SJSA1 (cell line): ENCODE measurements at regions not wholly inside any gene's neighbourhood (a gene's known extent, or its start where the extent isn't known, plus 50 kb on each side); places are given as distances from the start of the nearest gene placed in this dataset.

Experiments
- DNase-seq, 2 experiments: peaks; one replicate each; pipeline ENCODE4 v3.0.0-alpha.2; 2015 to 2020; ENCODE audit warnings: low spot score in 2 of 2, low read depth in 1 of 2
- H3K27ac ChIP-seq: fragments of 250-450 bp; sonication (Bioruptor Pico); 2 replicates; pipeline ENCODE4 v1.5.1; 2020; ENCODE audit warnings: mild to moderate bottlenecking, moderate library complexity
- H3K27me3 ChIP-seq: fragments of 250-450 bp; sonication (Bioruptor Pico); replicated peaks from 2 replicates; pipeline ENCODE4 v1.5.1; 2020; ENCODE audit warnings: mild to moderate bottlenecking, moderate library complexity
- H3K36me3 ChIP-seq: fragments of 250-450 bp; sonication (Bioruptor Pico); 2 replicates; pipeline ENCODE4 v1.5.1; 2020; ENCODE audit warnings: mild to moderate bottlenecking
- H3K4me1 ChIP-seq: fragments of 250-450 bp; sonication (Bioruptor Pico); replicated peaks from 2 replicates; pipeline ENCODE4 v1.6.1; 2021; ENCODE audit warnings: mild to moderate bottlenecking
- H3K4me3 ChIP-seq: fragments of 250-450 bp; sonication (Bioruptor Pico); 2 replicates; pipeline ENCODE4 v1.5.1; 2020; ENCODE audit warnings: mild to moderate bottlenecking
- H3K9me3 ChIP-seq: fragments of 250-450 bp; sonication (Bioruptor Pico); replicated peaks from 2 replicates; pipeline ENCODE4 v1.5.1; 2020; ENCODE audit warnings: mild to moderate bottlenecking

- Histone ChIP-seq H3K9me3 (no peaks in the 10 kb centered on the region), H3K4me1 (no peaks in the 10 kb centered on the region), H3K4me3 (no peak overlapping the region), H3K36me3 (no peaks in the 10 kb centered on the region), H3K27ac (no peak overlapping the region), H3K27me3 (no peaks in the 10 kb centered on the region)
- DNase-seq, result no peak
Observed at GRCh38 chr7:86002858-86003257, 640.9 kb upstream of the GRM3 start.

GRCh38 chr7:85997515-85997914 lies 646.2 kb upstream of the GRM3 start:
- no peaks in the 10 kb centered on the region for H3K4me1 ChIP-seq
- H3K36me3 ChIP-seq, result no peaks in the 10 kb centered on the region
- H3K27ac ChIP-seq, result no peak overlapping the region
- no peak for DNase-seq
- no peaks in the 10 kb centered on the region for H3K27me3 ChIP-seq
- no peak overlapping the region for H3K4me3 ChIP-seq
- H3K9me3 ChIP-seq, result no peaks in the 10 kb centered on the region

- no peak overlapping the region for H3K4me3 ChIP-seq
- no peaks in the 10 kb centered on the region for H3K27me3 ChIP-seq
- H3K9me3 ChIP-seq, result no peaks in the 10 kb centered on the region
- H3K4me1 ChIP-seq, result no peaks in the 10 kb centered on the region
- H3K27ac ChIP-seq, result no peak overlapping the region
- no peaks in the 10 kb centered on the region for H3K36me3 ChIP-seq
- DNase-seq, result no peak
Observed at GRCh38 chr7:85995101-85995500, 648.6 kb upstream of the GRM3 start.

- H3K36me3 ChIP-seq, result no peaks in the 10 kb centered on the region
- no peaks in the 10 kb centered on the region for H3K27me3 ChIP-seq
- no peak overlapping the region for H3K27ac ChIP-seq
- no peak for DNase-seq
- H3K4me3 ChIP-seq, result no peak overlapping the region
- no peaks in the 10 kb centered on the region for H3K9me3 ChIP-seq
- H3K4me1 ChIP-seq, result no peaks in the 10 kb centered on the region
Observed at GRCh38 chr7:85980740-85981139, 663.0 kb upstream of the GRM3 start.

- no peak for DNase-seq
- Histone ChIP-seq H3K27ac (no peak overlapping the region), H3K36me3 (no peaks in the 10 kb centered on the region), H3K27me3 (no peaks in the 10 kb centered on the region), H3K9me3 (no peaks in the 10 kb centered on the region), H3K4me3 (no peak overlapping the region), H3K4me1 (no peaks in the 10 kb centered on the region)
Observed at GRCh38 chr7:85974176-85974575, 669.5 kb upstream of the GRM3 start.

- Histone ChIP-seq H3K4me3 (no peak overlapping the region), H3K36me3 (no peaks in the 10 kb centered on the region), H3K27me3 (no peaks in the 10 kb centered on the region), H3K27ac (no peak overlapping the region), H3K4me1 (no peaks in the 10 kb centered on the region), H3K9me3 (no peaks in the 10 kb centered on the region)
- DNase-seq, result no peak
Observed at GRCh38 chr7:85972504-85973141, 671.1 kb upstream of the GRM3 start.

- no peak for DNase-seq
- Histone ChIP-seq H3K36me3 (no peaks in the 10 kb centered on the region), H3K27ac (no peak overlapping the region), H3K27me3 (no peaks in the 10 kb centered on the region), H3K9me3 (no peaks in the 10 kb centered on the region), H3K4me3 (no peak overlapping the region), H3K4me1 (no peaks in the 10 kb centered on the region)
Observed at GRCh38 chr7:85954961-85955360, 688.7 kb upstream of the GRM3 start.

GRCh38 chr7:85950871-85951270 lies 692.8 kb upstream of the GRM3 start:
- Histone ChIP-seq H3K27me3 (no peaks in the 10 kb centered on the region), H3K4me3 (no peak overlapping the region), H3K36me3 (no peaks in the 10 kb centered on the region), H3K9me3 (no peaks in the 10 kb centered on the region), H3K27ac (no peak overlapping the region), H3K4me1 (no peaks in the 10 kb centered on the region)
- DNase-seq, result no peak

- Histone ChIP-seq H3K9me3 (no peaks in the 10 kb centered on the region), H3K36me3 (no peaks in the 10 kb centered on the region), H3K4me1 (no peaks in the 10 kb centered on the region), H3K27ac (no peak overlapping the region), H3K4me3 (no peak overlapping the region), H3K27me3 (no peaks in the 10 kb centered on the region)
- DNase-seq, result no peak
Observed at GRCh38 chr7:85950418-85950817, 693.3 kb upstream of the GRM3 start.

GRCh38 chr7:85947767-85948166 lies 695.9 kb upstream of the GRM3 start:
- Histone ChIP-seq H3K27me3 (no peaks in the 10 kb centered on the region), H3K4me3 (no peak overlapping the region), H3K36me3 (no peaks in the 10 kb centered on the region), H3K4me1 (no peaks in the 10 kb centered on the region), H3K27ac (no peak overlapping the region), H3K9me3 (no peaks in the 10 kb centered on the region)
- no peak for DNase-seq

- Histone ChIP-seq H3K27me3 (no peaks in the 10 kb centered on the region), H3K27ac (no peak overlapping the region), H3K9me3 (no peaks in the 10 kb centered on the region), H3K4me3 (no peak overlapping the region), H3K4me1 (no peaks in the 10 kb centered on the region), H3K36me3 (no peaks in the 10 kb centered on the region)
- no peak for DNase-seq
Observed at GRCh38 chr7:85940798-85941197, 702.9 kb upstream of the GRM3 start.

- Histone ChIP-seq H3K9me3 (0 out of 2 replicates have a peak, but pooled peaks cover 3% of the 10 kb centered on the region), H3K27me3 (no peaks in the 10 kb centered on the region), H3K4me3 (no peak overlapping the region), H3K27ac (no peak overlapping the region), H3K36me3 (no peaks in the 10 kb centered on the region), H3K4me1 (no peaks in the 10 kb centered on the region; the same call in 1 of the 2 replicates)
- DNase-seq, result no peak
Observed at GRCh38 chr7:85931919-85932318, 711.8 kb upstream of the GRM3 start.

GRCh38 chr7:85928500-85928899 lies 715.2 kb upstream of the GRM3 start:
- H3K4me3 ChIP-seq, result no peak overlapping the region
- H3K27me3 ChIP-seq, result no peaks in the 10 kb centered on the region; the same call in 1 of the 2 replicates
- no peaks in the 10 kb centered on the region; the same call in 1 of the 2 replicates for H3K4me1 ChIP-seq

GRCh38 chr7:85927226-85927625 lies 716.5 kb upstream of the GRM3 start:
- Histone ChIP-seq H3K4me1 (no peaks in the 10 kb centered on the region; the same call in 1 of the 2 replicates), H3K27me3 (no peaks in the 10 kb centered on the region; the same call in 1 of the 2 replicates), H3K9me3 (0 out of 2 replicates have a peak, but pooled peaks cover 2% of the 10 kb centered on the region), H3K27ac (no peak overlapping the region), H3K4me3 (no peak overlapping the region), H3K36me3 (no peaks in the 10 kb centered on the region)
- DNase-seq, result no peak

More at GRCh38 chr7:85928500-85928899, 715.2 kb upstream of the GRM3 start:
- Histone ChIP-seq H3K36me3 (no peaks in the 10 kb centered on the region), H3K27ac (no peak overlapping the region), H3K9me3 (0 out of 2 replicates have a peak, but pooled peaks cover 3% of the 10 kb centered on the region)
- no peak for DNase-seq

- H3K36me3 ChIP-seq, result no peaks in the 10 kb centered on the region
- H3K9me3 ChIP-seq, result no peaks in the 10 kb centered on the region
- no peak overlapping the region for H3K27ac ChIP-seq
- no peak overlapping the region for H3K4me3 ChIP-seq
- H3K27me3 ChIP-seq, result no peaks in the 10 kb centered on the region; the same call in 1 of the 2 replicates
- no peaks in the 10 kb centered on the region for H3K4me1 ChIP-seq
- no peak for DNase-seq
Observed at GRCh38 chr7:85924062-85924461, 719.6 kb upstream of the GRM3 start.
